T-cell (primary cell): ENCODE measurements at regions not wholly inside any gene's neighbourhood (a gene's known extent, or its start where the extent isn't known, plus 50 kb on each side); places are given as distances from the start of the nearest gene placed in this dataset.
"Not testable (repeated sequence)": the region's sequence is repeated elsewhere in the genome, so short reads cannot be mapped to it uniquely, and the experiment has no call there.

ENCODE experiments used
- ATAC-seq, 4 experiments: fragments of 200-7000 bp in 3 of 4; fragments of 150-1000 bp in 1 of 4; cut with Tn5 transposase; replicated peaks in 1 of 4; 1 replicate in 3 of 4; 2 replicates in 1 of 4; pipeline ENCODE4 v1.10.0; 2021; ENCODE audit warnings: moderate library complexity in 3 of 4, mild to moderate bottlenecking in 2 of 4, moderate number of reproducible peaks in 1 of 4
- CTCF ChIA-PET, 2 donors: fragments of 300-600 bp; sonication (Branson Sonifier 250); formaldehyde crosslinking; loops; one replicate each; lab custom pipeline; 2022; ENCODE audit warnings: antibody characterized with exemption in 2 of 2; lab: Charles Lee
- POLR2A ChIA-PET, 2 donors: fragments of 300-600 bp; sonication (Branson Sonifier 250); formaldehyde crosslinking; loops; one replicate each; lab custom pipeline; 2022; ENCODE audit warnings: antibody characterized with exemption in 2 of 2; lab: Charles Lee
- DNase-seq, 35 experiments: peaks; one replicate each; pipeline versions ENCODE4 v3.0.0 to v3.0.0-alpha.2; 2013 to 2023
- H3K27ac ChIP-seq: one replicate; pipeline ENCODE4 v1.5.1; 2013; ENCODE audit warnings: low read length
- H3K27me3 ChIP-seq, 2 experiments: replicated peaks in 1 of 2; 1 replicate in 1 of 2; 2 replicates in 1 of 2; pipeline versions ENCODE4 v1.6.1 to v1.7.0; 2013; ENCODE audit warnings: low read length in 1 of 2, mixed read lengths in 1 of 2; ENCODE audit not compliant: control insufficient read depth in 2 of 2, insufficient read depth in 2 of 2; ENCODE audit errors: extremely low read depth in 1 of 2
- H3K36me3 ChIP-seq, 2 donors: 1 replicate in 1 of 2; 2 replicates in 1 of 2; pipeline versions ENCODE4 v1.6.1 to v1.7.0; 2013; ENCODE audit warnings: low read length in 1 of 2; ENCODE audit not compliant: control insufficient read depth in 2 of 2, insufficient read depth in 1 of 2; ENCODE audit errors: extremely low read depth in 1 of 2
- H3K4me1 ChIP-seq, 2 experiments: 1 replicate in 1 of 2; 2 replicates in 1 of 2; pipeline versions ENCODE4 v1.6.1 to v1.7.0; 2013; ENCODE audit warnings: low read length in 2 of 2, mixed read lengths in 1 of 2; ENCODE audit not compliant: insufficient read depth in 2 of 2, control insufficient read depth in 1 of 2; ENCODE audit errors: extremely low read depth in 1 of 2
- H3K4me3 ChIP-seq, 2 donors: 1 replicate in 1 of 2; 2 replicates in 1 of 2; pipeline versions ENCODE4 v1.5.1 to v1.7.0; 2013; ENCODE audit warnings: mild to moderate bottlenecking in 2 of 2, low read length in 1 of 2, moderate library complexity in 1 of 2; ENCODE audit not compliant: control insufficient read depth in 1 of 2; ENCODE audit errors: extremely low read depth in 1 of 2
- H3K9me3 ChIP-seq: 2 replicates; pipeline ENCODE4 v1.7.0; 2013
- H3K27ac Mint-ChIP-seq, 2 donors: one replicate each; pipeline ENCODE4 v1.8.0; 2020 to 2021; ENCODE audit warnings: mild to moderate bottlenecking in 2 of 2, mixed read lengths in 2 of 2
- H3K27me3 Mint-ChIP-seq, 2 donors: one replicate each; pipeline ENCODE4 v1.8.0; 2021 to 2022; ENCODE audit warnings: mixed read lengths in 2 of 2
- H3K36me3 Mint-ChIP-seq: one replicate; pipeline ENCODE4 v1.8.0; 2021; ENCODE audit warnings: mixed read lengths
- H3K4me1 Mint-ChIP-seq, 3 donors: one replicate each; pipeline ENCODE4 v1.8.0; 2020 to 2022; ENCODE audit warnings: mixed read lengths in 3 of 3, mild to moderate bottlenecking in 1 of 3
- H3K4me3 Mint-ChIP-seq, 3 donors: one replicate each; pipeline ENCODE4 v1.8.0; 2020 to 2022; ENCODE audit warnings: mild to moderate bottlenecking in 3 of 3, mixed read lengths in 3 of 3, moderate library complexity in 3 of 3
- H3K9me3 Mint-ChIP-seq, 3 donors: one replicate each; pipeline ENCODE4 v1.8.0; 2020 to 2022; ENCODE audit warnings: mixed read lengths in 3 of 3
- WGBS: methylation state at CpG from one replicate; pipeline ENCODE4 v1.1.5; 2013; ENCODE audit warnings: missing lambda C conversion rate; ENCODE audit not compliant: insufficient coverage; 5-methylcytosine and 5-hydroxymethylcytosine counted together

- no peaks in the 10 kb centered on the region for H3K27me3 ChIP-seq
- H3K27ac ChIP-seq = no peak overlapping the region
- CTCF ChIA-PET = interaction anchor here in 1 of 2 donors (0.5 kb wide), 1 partner anchor 23 kb away, joined by 3 read pairs; no protein-coding TSS in a partner anchor
- H3K4me3 ChIP-seq = no peak overlapping the region
- Mint-ChIP-seq H3K36me3 (no peaks in the 10 kb centered on the region), H3K4me1 (no peaks in the 10 kb centered on the region), H3K9me3 (peaks cover 20 to 25% (median 24%) of the 10 kb centered on the region in 3 donors), H3K27me3 (no peaks in the 10 kb centered on the region), H3K4me3 (no peak overlapping the region), H3K27ac (no peak overlapping the region)
- no CpG with 5 or more reads among the region's 1 CpG for WGBS
- H3K4me1 ChIP-seq = no peaks in the 10 kb centered on the region
- ATAC-seq (no peak), DNase-seq (no peak)
- no peaks in the 10 kb centered on the region for H3K36me3 ChIP-seq
- no peaks in the 10 kb centered on the region for H3K9me3 ChIP-seq
- POLR2A ChIA-PET = no interaction called here
These were observed 280.0 kb upstream of the NRG3 start for GRCh38 chr10:81594991-81595390.

GRCh38 chr10:81600185-81600584 lies 274.8 kb upstream of the NRG3 start:
- Histone ChIP-seq H3K9me3 (no peaks in the 10 kb centered on the region), H3K27me3 (no peaks in the 10 kb centered on the region), H3K36me3 (no peaks in the 10 kb centered on the region), H3K4me3 (no peak overlapping the region), H3K27ac (no peak overlapping the region), H3K4me1 (no peaks in the 10 kb centered on the region)
- WGBS = no CpG with 5 or more reads among the region's 2 CpGs
- Mint-ChIP-seq H3K9me3 (peaks cover 2 to 13% (median 4%) of the 10 kb centered on the region in 3 donors), H3K27ac (no peak overlapping the region), H3K4me3 (no peak overlapping the region), H3K27me3 (no peaks in the 10 kb centered on the region), H3K4me1 (no peaks in the 10 kb centered on the region), H3K36me3 (no peaks in the 10 kb centered on the region)
- DNase-seq (no peak), ATAC-seq (no peak)
- POLR2A ChIA-PET = no interaction called here
- CTCF ChIA-PET = no interaction called here

GRCh38 chr10:81603106-81603620 lies 271.8 kb upstream of the NRG3 start:
- no peak overlapping the region for H3K4me3 Mint-ChIP-seq
- H3K9me3 ChIP-seq = peaks cover 3% of the 10 kb centered on the region
- POLR2A ChIA-PET = no interaction called here
- CTCF ChIA-PET = no interaction called here
- H3K9me3 Mint-ChIP-seq = peaks cover 0 to 8% (median 4%) of the 10 kb centered on the region in 3 donors
- ATAC-seq (no peak), DNase-seq (no peak)
- H3K36me3 ChIP-seq = no peaks in the 10 kb centered on the region
- no peaks in the 10 kb centered on the region for H3K4me1 Mint-ChIP-seq
- no peaks in the 10 kb centered on the region for H3K27me3 ChIP-seq
- H3K36me3 Mint-ChIP-seq = no peaks in the 10 kb centered on the region
- no peaks in the 10 kb centered on the region for H3K4me1 ChIP-seq
- WGBS = 66% methylated on average over 2 of the region's 4 CpGs
- no peak overlapping the region for H3K4me3 ChIP-seq
- no peaks in the 10 kb centered on the region for H3K27me3 Mint-ChIP-seq
- H3K27ac ChIP-seq = no peak overlapping the region
- H3K27ac Mint-ChIP-seq = no peak overlapping the region

DNA sequence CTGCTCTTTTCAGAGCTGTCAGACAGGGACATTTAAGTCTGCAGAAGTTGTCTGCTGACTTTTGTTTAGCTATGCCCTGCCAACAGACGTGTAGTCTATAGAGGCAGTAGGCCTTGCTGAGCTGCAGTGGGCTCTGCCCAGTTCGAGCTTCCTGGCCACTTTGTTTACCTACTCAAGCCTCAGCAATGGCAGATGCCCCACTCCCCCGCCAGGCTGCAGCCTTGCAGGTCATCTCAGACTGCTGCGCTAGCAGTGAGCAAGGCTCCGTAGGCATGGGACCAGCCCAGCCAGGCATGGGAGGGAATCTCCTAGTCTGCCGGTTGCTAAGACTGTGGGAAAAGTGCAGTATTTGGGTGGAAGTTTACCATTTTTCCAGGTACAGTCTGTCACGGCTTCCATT lies 230.5 kb upstream of the NRG3 start:
- peaks cover 7 to 17% (median 16%) of the 10 kb centered on the region in 3 donors for H3K9me3 Mint-ChIP-seq
- H3K4me3 Mint-ChIP-seq, H3K4me1 ChIP-seq, ATAC-seq, POLR2A ChIA-PET, H3K27me3 Mint-ChIP-seq, H3K27ac ChIP-seq, H3K4me1 Mint-ChIP-seq, DNase-seq, H3K36me3 ChIP-seq, H3K27me3 ChIP-seq, H3K4me3 ChIP-seq, H3K27ac Mint-ChIP-seq, H3K36me3 Mint-ChIP-seq, H3K9me3 ChIP-seq, CTCF ChIA-PET: not testable (repeated sequence)
- WGBS = 91% methylated on average over 4 of the region's 7 CpGs

DNA sequence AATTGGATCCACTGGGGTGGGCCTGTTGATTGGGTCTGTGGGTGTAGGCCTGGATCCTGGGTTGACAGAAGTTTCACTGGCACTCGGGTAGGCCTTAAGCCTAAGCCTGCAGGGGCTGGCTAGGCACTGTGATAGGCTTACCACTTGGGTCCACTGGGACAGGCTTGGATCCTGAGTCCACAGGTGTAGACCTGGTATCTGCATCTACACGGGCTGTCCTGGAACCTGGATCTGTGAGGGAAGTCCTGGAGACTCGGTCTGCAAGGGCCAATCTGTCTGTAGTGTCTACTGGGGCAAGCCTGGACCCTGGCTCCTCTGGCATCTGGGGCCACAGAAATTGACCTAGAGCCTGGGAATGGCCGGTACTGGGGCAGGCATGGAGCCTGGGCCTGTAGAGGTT lies 219.0 kb upstream of the NRG3 start:
- Mint-ChIP-seq H3K27me3 (no peaks in the 10 kb centered on the region), H3K27ac (no peak overlapping the region), H3K9me3 (peaks cover 13 to 23% (median 13%) of the 10 kb centered on the region in 3 donors), H3K4me3 (no peak overlapping the region), H3K4me1 (no peaks in the 10 kb centered on the region), H3K36me3 (no peaks in the 10 kb centered on the region)
- no peaks in the 10 kb centered on the region for H3K4me1 ChIP-seq
- no peak overlapping the region for H3K27ac ChIP-seq
- no peaks in the 10 kb centered on the region for H3K36me3 ChIP-seq
- no peaks in the 10 kb centered on the region for H3K27me3 ChIP-seq
- no peak overlapping the region for H3K4me3 ChIP-seq
- ATAC-seq (no peak), DNase-seq (no peak)
- WGBS = 69% methylated on average over 4 of the region's 4 CpGs
- ChIA-PET CTCF (no interaction called here), POLR2A (no interaction called here)
- peaks cover 2% of the 10 kb centered on the region for H3K9me3 ChIP-seq

GRCh38 chr10:81662837-81663236 lies 212.2 kb upstream of the NRG3 start:
- H3K27ac ChIP-seq = no peak overlapping the region
- no CpG with 5 or more reads among the region's 2 CpGs for WGBS

GRCh38 chr10:81664800-81665199 lies 210.2 kb upstream of the NRG3 start:
- H3K4me1 Mint-ChIP-seq, H3K4me1 ChIP-seq, H3K36me3 ChIP-seq, CTCF ChIA-PET, DNase-seq, H3K9me3 ChIP-seq, ATAC-seq, POLR2A ChIA-PET, H3K27me3 ChIP-seq, H3K4me3 ChIP-seq, H3K27ac ChIP-seq, H3K9me3 Mint-ChIP-seq, H3K27ac Mint-ChIP-seq, H3K4me3 Mint-ChIP-seq, H3K27me3 Mint-ChIP-seq, H3K36me3 Mint-ChIP-seq: not testable (repeated sequence)
- WGBS = 57% methylated on average over 1 of the region's 1 CpG

More at GRCh38 chr10:81662837-81663236, 212.2 kb upstream of the NRG3 start:
- no peaks in the 10 kb centered on the region for H3K27me3 ChIP-seq
- no peaks in the 10 kb centered on the region for H3K4me1 ChIP-seq
- Mint-ChIP-seq H3K27ac (no peak overlapping the region), H3K4me3 (no peak overlapping the region), H3K27me3 (no peaks in the 10 kb centered on the region), H3K4me1 (no peaks in the 10 kb centered on the region), H3K36me3 (no peaks in the 10 kb centered on the region), H3K9me3 (peaks cover 0 to 11% (median 8%) of the 10 kb centered on the region in 3 donors)
- ATAC-seq = no peak
- H3K36me3 ChIP-seq = no peaks in the 10 kb centered on the region
- DNase-seq = no peak
- no peak overlapping the region for H3K4me3 ChIP-seq
- ChIA-PET CTCF (no interaction called here), POLR2A (no interaction called here)
- peaks cover 2% of the 10 kb centered on the region for H3K9me3 ChIP-seq
